ENCODE measurements at regions not wholly inside any gene's neighbourhood (a gene's known extent, or its start where the extent isn't known, plus 50 kb on each side); places are given as distances from the start of the nearest gene placed in this dataset.

- no peak overlapping the region for H3K9ac ChIP-seq (ENCODE audit: low read length)
- no peaks in the 10 kb centered on the region for H3K79me2 ChIP-seq (ENCODE audit: insufficient read depth, low read length)
These were observed 761.1 kb upstream of the CDH10 start for GRCh38 chr5:25405850-25406249.

GRCh38 chr5:25399878-25400480, 755.2 kb upstream of the CDH10 start:
- H4K20me1 ChIP-seq (ENCODE audit: low read depth, low read length): no peaks in the 10 kb centered on the region
- H3K9ac ChIP-seq (ENCODE audit: low read length): no peak overlapping the region
- H3K4me3 ChIP-seq (ENCODE audit: insufficient read depth, low read length, poor library complexity, severe bottlenecking): no peak overlapping the region
- H3K4me2 ChIP-seq (ENCODE audit: low read depth, low read length, poor library complexity, severe bottlenecking): no peak overlapping the region
- no peaks in the 10 kb centered on the region for H3K27me3 ChIP-seq (ENCODE audit: low read length)
- H3K9me3 ChIP-seq (ENCODE audit: insufficient read depth, low read length): peaks cover 13% of the 10 kb centered on the region; the same call in 1 of the 2 replicates
- peak overlapping the region; percentile 3 for H2AFZ ChIP-seq (ENCODE audit: low read depth, low read length, severe bottlenecking)
- H3K9me2 ChIP-seq (replicated peaks; ENCODE audit: insufficient read depth, low read length): no peaks in the 10 kb centered on the region
- no peaks in the 10 kb centered on the region for H3F3A ChIP-seq (ENCODE audit: insufficient read depth)
- H3K36me3 ChIP-seq (ENCODE audit: low read length): no peaks in the 10 kb centered on the region
- H3K27ac ChIP-seq (ENCODE audit: low read depth, low read length): no peak overlapping the region
- H3K79me2 ChIP-seq (ENCODE audit: insufficient read depth, low read length): no peaks in the 10 kb centered on the region
- TF ChIP-seq EZH2phosphoT487 (conservative IDR thresholded peaks at IDR 0.05; ENCODE audit: low read length) (no peak), CTCF (IDR thresholded peaks at IDR 0.05; ENCODE audit: insufficient read depth, low read length, poor library complexity, severe bottlenecking) (no peak)

More at GRCh38 chr5:25405850-25406249, 761.1 kb upstream of the CDH10 start:
- H3K4me2 ChIP-seq (ENCODE audit: low read depth, low read length, poor library complexity, severe bottlenecking): no peak overlapping the region
- H3K27ac ChIP-seq (ENCODE audit: low read depth, low read length): no peak overlapping the region
- H3K9me3 ChIP-seq (ENCODE audit: insufficient read depth, low read length): peaks cover 17% of the 10 kb centered on the region; the same call in 1 of the 2 replicates
- TF ChIP-seq CTCF (IDR thresholded peaks at IDR 0.05; ENCODE audit: insufficient read depth, low read length, poor library complexity, severe bottlenecking) (no peak), EZH2phosphoT487 (conservative IDR thresholded peaks at IDR 0.05; ENCODE audit: low read length) (no peak)
- no peaks in the 10 kb centered on the region for H3K36me3 ChIP-seq (ENCODE audit: low read length)
- no peaks in the 10 kb centered on the region for H3K9me2 ChIP-seq (replicated peaks; ENCODE audit: insufficient read depth, low read length)
- no peaks in the 10 kb centered on the region for H3F3A ChIP-seq (ENCODE audit: insufficient read depth)
- H4K20me1 ChIP-seq (ENCODE audit: low read depth, low read length): no peaks in the 10 kb centered on the region
- no peaks in the 10 kb centered on the region for H3K27me3 ChIP-seq (ENCODE audit: low read length)
- no peak overlapping the region for H3K4me3 ChIP-seq (ENCODE audit: insufficient read depth, low read length, poor library complexity, severe bottlenecking)
- no peak overlapping the region for H2AFZ ChIP-seq (ENCODE audit: low read depth, low read length, severe bottlenecking)

GRCh38 chr5:25393957-25394356, 749.2 kb upstream of the CDH10 start:
- no peak overlapping the region for H3K27ac ChIP-seq (ENCODE audit: low read depth, low read length)
- H3K9ac ChIP-seq (ENCODE audit: low read length): no peak overlapping the region

More at GRCh38 chr5:25393957-25394356, 749.2 kb upstream of the CDH10 start:
- Histone ChIP-seq H4K20me1 (ENCODE audit: low read depth, low read length) (no peaks in the 10 kb centered on the region), H3K4me2 (ENCODE audit: low read depth, low read length, poor library complexity, severe bottlenecking) (no peak overlapping the region), H3K79me2 (ENCODE audit: insufficient read depth, low read length) (no peaks in the 10 kb centered on the region), H3K27me3 (ENCODE audit: low read length) (no peaks in the 10 kb centered on the region), H3F3A (ENCODE audit: insufficient read depth) (no peaks in the 10 kb centered on the region), H3K9me3 (ENCODE audit: insufficient read depth, low read length) (no peaks in the 10 kb centered on the region), H3K9me2 (replicated peaks; ENCODE audit: insufficient read depth, low read length) (no peaks in the 10 kb centered on the region), H3K36me3 (ENCODE audit: low read length) (no peaks in the 10 kb centered on the region), H2AFZ (ENCODE audit: low read depth, low read length, severe bottlenecking) (peak overlapping the region; percentile 49), H3K4me3 (ENCODE audit: insufficient read depth, low read length, poor library complexity, severe bottlenecking) (no peak overlapping the region)
- TF ChIP-seq CTCF (IDR thresholded peaks at IDR 0.05; ENCODE audit: insufficient read depth, low read length, poor library complexity, severe bottlenecking) (no peak), EZH2phosphoT487 (conservative IDR thresholded peaks at IDR 0.05; ENCODE audit: low read length) (no peak)

All from SU-DHL-6 (cell line).